ENCODE measurements at regions not wholly inside any gene's neighbourhood (a gene's known extent, or its start where the extent isn't known, plus 50 kb on each side); places are given as distances from the start of the nearest gene placed in this dataset.

DNA sequence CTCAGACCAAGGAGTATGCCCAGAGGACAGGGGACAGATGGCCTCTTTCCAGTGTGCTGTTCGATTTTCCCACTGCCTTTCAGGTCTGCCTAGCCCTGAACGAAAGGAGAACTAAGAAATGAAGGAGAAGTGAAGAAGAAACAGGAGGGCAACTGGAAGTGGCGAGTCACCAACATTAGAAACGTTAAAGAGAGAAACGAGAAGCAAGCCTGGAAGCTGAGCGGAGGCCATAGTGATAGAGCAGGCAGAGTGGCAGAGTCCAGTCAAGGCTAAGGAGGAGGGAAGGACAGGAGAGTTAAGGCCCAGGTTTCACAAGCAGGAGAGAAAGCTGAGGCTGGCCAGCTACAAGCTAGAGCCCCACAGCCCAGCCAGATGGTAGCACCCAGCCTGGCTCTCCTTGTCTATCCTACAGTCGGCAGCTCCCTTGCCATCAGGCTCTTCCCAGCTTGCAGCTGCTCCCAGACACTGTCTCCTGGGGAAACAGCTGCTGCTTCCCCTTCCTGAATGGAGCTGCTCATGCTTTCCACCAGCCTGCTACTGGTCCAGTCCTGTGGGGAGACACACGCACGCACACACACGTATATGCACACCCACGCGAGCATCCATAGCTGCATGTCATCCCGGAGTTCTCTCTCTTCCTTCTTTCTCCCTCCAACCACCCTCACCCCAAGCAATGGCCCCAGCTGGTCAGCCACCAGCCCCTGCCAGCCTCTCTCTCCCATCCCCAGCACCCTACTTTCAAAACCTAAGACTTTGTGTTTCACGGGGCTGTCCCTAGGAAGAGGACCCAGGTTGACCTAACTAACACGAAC lies 139.7 kb upstream of the CCND2 start:
- no peak for DNase-seq

DNA sequence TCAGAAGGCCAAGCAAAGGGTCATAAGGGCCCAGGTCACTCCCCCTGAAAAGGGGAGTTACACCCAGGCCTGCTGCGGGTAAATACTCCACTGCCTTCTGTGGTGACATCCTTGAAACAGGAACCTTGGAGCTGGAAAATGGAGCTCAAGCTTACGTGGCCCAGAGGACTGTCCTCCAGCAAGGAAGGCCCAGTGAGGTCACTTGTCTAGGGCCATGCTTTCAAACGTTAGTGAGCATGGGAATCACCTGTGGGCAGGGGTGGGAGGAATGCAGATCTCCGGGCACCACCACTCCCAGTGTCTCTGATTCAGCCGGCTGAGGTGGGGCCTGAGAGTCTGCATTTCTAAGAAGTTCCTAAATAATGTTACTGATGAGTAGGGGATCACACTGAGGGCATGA lies 140.5 kb upstream of the CCND2 start:
- no peak for DNase-seq

DNA sequence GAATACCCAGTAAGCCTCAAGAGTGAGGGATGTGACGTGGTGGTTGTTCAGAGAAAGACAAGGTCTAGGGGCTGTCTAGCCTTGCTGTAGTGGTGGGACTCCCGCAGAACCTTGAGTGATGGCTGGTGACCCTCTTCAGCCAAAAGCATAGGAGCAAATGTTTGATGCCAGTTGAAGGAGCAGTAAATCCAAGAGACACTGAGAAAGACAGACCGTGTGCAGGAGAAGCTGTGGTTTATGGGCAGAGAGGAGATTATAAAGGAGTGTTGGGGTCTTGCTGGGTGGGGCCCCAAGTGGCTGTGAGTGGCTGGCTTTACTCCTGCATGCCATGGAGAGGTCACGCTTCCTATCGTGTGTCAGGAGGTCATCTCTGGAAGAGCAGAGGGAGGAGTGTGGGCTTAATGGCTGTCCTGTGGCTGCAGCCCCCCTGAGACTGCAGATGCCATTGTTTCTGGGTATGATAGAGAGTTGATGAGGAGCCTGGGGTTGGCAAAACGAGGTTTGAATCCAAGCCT lies 152.0 kb upstream of the CCND2 start:
- no peak for DNase-seq

DNA sequence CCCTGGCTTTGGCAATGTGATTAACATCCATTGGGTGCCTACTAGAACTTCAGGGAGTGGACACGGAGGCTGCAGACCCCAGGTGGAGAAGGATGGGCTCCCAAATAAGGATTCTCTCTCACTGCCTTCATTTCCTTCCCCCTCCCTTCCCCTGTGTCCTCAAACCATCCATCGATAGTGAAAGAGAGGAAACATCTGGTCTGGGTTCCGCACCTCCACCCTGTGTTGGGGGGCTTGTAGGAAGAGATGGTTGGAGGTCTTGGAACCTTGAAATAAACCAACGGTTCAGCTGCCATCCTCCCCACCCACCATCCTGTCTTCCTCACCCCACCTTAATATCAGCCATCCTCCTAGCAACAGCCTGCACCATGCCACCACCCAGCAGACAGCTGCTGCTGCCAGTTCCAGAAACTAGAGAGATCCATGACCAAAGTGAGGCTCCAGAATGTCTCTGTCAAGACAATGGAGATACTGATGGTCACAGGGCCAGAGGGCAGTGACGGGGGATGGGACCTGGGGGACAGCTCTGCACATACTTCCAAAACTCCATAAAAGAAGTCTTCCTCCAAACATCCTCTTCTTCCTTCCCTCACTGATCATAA lies 153.1 kb upstream of the CCND2 start:
- DNase-seq = no peak

DNA sequence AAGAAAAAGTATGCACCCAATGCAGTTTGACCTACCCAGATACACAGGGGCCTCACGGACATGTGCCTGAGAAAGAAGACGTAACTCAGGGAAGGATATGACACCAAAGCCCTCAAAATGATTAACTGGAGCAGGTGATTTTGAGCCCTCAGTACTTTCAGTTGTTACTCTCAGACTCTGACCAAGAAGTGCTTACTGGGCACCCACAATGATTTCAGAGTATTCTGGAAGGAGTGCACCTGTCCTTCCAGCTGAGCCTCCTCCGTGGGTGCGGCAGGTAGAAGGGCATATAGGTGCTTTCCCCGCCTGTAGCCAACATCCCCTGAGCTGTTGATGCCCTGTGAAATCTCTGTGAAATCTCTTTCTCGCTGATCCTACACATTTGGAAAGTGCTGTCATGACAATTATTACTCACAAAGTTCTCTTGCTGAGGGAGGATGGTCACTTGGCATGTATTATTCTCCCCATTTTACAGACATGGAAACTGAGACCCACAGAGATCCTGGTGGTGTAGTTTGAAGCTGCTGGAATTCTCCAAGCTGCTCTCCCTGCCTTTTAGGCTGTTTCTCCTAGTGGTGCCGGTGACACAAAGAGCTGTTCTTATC lies 154.3 kb upstream of the CCND2 start:
- DNase-seq = no peak

DNA sequence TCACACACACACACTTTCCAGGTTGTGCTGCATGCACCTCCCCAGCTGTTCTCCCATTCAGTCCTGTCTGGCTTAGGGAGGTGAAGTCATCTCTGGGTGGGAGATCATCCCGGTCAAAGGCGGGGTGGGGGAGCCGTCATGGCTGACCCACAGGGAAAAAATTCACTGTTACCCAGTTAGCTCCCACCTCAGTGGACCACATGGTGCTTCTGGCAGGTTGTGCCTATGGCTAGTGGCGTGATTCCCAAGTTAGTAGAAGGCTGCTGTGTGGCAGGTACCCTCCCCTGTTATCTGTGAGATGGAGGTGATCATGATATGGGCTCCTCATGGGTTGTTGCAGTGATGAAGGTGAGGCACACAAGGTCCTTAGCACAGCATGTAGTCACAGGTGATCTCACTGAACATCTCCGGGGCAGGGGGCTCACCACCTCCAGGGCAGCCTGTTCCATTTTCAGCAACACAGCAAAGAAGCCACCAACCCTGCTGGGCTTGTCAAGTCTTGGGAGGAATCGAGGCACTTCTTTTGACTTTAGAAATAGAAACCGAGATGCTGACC lies 154.9 kb upstream of the CCND2 start:
- no peak for DNase-seq

DNA sequence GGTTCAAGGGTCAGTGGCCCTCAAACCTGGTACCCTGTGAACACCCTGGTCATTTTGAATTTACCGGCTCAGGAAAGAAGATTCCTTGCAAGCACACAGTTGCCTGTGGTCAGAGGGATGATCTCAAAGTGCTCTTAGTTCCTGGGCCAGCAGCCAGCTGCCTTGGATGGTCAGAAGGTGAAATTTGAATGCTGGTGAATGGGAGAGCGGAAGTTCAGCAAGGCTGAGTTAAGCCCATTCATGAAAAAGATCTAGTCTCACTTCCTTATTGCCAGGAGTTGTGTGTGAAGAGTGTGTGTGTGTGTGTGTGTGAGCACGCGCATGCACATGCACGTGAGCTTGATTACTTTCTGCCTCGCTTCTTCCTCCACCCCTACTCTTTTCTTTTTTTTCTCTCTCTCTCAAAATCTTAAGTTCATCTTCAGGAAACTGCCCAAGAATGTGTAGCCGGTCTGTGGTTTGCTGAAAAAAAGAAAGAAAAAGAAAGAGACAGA lies 155.5 kb upstream of the CCND2 start:
- peak; percentile 58 for DNase-seq

DNA sequence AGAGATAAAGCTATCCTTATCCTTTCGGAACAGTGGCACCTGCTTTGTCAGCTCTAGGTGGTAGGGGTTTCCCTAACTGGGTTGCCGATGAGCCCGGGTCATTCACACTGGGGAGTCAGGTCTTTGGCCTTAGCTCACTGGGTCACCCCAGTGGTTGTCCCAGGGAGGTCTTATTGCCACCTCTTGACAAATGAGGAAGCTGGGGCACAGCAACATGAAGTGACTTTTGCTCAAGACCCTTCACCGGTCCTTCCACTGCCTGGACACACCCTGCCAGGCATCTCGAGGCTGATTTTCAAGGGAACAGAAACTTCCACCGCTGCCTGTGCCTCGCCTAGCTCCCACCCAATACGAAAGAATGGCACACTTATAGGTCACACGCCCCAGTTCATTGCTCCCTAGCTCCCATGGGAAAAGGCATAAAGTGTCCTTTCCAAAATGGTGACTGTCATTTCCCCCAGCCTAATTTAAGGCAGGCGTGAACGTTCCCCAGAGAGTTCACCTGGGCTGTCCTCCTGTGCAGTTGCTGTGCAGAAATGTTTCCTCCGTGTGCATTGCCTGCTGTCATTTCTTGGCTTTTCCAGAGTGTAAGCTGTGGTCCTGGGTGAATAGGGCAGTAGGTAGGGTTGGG lies 156.1 kb upstream of the CCND2 start:
- no peak for DNase-seq

DNA sequence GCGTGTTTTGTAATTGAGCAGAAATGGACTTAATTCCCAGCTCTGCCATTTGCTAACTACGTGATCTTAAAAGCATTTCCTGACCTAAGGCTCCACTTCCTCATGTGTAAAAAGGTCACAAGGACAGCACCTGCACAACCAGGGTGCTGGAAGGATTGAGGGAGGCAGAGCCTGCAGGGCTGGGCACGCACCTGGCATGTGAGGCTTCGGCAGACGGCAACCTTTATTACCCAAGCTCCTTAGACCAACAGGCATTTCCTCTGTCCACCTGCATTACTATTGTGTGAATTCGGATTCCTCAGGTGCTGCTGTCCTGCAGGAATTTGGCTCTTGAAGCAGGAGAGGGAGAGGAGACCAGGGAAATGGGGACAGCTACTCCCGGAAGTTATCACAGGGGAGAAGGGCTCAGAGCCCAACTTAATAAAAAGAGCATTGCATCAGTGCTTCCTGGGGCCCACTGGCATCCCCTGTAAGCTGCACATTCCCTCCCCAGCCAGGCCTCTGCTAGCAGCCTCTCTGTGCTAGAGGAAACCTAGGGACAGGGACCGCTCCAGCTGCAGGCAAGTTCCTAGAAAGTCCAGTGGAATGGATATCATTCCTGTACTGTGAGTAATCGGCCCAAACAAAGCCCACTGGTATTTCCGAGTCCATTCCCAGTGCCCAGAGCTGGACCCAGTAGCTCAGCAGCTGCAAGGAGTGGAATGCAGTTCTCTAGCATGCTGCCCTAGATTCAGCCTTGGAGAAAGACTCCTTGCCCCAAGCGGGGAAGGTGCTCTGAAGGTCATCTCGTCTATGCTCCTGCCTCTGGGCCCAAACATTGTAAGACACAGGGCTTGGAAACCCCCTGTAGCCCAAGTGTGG lies 157.1 kb upstream of the CCND2 start:
- peak; percentile 86 for DNase-seq

DNA sequence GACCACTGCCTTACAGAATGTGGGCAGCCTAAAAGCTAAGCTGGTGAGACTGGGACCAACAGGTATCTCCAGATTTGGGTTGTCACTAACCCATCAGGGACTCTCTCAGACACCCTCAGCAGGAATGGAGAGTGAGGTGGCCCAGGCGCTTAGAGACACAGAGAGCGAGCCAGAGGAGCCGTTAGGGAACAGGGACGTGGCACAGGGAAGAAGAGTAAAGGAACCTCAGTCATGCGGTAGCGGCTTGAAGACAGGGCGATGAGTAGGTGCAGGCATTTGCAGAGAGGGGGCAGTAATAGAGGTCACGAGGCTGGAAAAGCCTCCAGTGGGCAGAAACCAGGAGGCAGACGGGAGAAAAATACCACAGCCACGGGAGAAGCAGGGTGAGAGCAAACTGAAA lies 158.0 kb upstream of the CCND2 start:
- DNase-seq = no peak

DNA sequence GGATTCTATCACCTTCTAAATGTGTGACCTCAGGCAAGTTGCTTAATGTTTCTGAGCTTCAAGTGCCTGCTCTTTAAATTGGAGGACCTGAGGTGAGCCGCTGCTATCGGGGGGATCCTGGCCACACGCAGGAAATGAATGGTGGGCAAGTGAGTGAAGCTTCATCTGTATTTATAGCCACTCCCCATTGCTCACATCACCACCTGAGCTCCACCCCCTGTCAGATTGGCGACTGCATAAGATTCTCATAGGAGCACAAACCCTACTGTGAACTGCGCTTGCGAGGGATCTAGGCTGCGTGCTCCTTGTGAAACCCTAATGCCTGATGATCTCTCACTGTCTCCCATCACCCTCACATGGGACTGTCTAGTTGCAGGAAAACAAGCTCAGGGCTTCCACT lies 158.6 kb upstream of the CCND2 start:
- no peak for DNase-seq

DNA sequence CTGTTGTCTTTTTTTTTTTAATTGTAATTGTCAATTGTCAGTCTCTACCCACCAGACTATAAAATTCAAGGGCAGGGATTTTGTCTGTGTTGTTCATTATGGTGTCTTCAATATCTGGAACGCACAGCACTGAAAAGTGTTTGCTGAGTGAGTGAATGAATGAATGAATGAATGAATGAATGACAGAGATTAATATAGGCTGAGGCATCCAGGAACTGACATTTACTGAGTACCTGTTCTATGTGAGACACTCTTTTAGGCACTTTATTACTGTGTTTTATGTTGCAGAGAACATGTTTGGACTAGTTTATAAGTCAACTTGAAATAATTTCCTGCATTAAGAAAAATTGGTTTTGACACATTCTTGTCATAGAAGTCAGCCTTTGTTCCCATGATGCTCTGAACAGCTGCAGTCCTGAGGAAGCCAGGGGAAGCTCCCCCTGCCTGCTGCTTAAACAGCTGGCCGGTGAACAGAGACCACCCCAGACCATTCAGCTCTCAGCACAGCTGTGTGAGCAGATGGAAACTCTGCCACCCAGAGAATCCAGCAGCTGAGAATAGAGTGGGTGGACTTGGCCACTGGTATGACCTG lies 160.7 kb upstream of the CCND2 start:
- no peak for DNase-seq

DNA sequence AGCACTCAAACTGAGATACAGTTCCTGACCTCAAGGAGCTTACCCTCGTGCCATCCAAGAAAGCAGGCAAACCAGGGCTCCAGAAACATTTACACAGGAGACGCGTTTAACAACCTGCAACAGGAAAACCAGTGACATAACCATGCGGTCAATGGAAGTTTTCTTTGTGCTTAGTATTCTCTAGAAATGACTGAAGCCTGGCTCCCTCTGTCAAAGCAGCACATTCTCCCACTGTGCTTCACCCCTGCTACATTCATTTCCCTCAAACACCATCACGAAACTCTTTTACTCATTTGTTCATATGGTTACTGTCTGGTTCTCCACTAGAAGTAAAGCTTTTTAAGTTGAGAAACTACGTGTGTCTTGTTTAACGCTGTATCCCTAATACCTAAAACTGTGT lies 161.3 kb upstream of the CCND2 start:
- no peak for DNase-seq

DNA sequence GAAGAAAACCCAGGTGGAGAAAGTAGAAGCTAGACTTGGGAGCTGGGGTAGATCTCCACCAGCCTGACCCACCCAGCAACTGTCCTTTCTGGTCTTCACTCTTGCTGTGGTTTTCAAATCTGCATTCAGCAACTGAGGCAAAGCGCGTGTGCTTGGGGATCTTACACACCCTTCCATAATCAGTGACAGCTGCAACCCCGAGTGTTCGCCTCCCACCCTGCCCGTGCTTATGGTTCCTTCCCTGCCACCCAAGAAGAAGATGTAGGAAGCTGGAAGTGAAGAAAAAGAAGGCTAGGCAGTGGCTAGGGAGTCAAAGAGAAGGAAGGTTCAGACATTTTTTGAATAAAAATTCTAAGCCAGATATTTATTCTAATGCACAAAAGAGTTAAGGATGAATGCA lies 162.6 kb upstream of the CCND2 start:
- no peak for DNase-seq

DNA sequence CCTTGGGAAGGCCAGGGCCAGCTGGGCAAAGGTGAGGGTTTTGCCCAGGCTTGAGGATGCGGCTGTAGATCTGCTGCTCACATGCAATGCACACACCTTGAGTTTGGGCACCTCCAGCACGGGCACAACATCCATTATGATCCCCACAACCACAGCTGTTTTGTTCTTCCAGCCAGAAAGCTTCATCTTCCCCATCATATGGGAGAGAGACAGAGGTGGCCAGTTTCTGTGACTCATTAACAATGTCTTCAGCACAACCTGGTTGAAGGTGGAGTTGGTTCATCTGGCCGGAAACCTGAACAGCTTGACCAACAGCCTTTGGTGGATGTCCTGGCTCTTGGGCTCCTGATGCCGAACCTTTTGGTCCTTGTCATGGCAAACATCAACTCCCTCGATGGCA lies 163.7 kb upstream of the CCND2 start:
- DNase-seq = no peak

DNA sequence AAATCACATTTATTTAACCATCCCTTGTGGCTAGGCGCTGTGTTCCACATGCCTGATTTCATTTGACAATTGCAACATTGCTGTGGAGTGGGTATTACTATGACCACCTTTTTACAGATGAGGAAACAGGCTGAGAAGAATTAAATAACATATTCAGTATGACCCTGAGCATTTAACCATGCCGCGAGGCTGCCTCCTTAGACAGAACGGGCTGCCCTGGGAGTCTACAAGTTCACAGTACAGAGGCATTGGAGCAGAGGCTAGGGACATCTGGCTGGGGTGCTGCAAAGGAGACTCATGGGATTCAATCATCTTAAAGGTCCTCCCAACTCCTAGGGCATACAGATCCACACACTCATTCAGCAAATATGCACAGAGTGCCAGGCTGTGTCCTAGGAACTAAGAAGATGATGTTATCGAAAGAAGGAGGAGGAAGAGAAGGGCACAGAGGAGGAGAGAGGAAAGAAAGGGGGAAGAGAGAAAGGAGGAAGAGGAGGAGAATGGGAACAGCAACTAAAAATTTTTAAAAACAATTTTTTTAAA lies 164.7 kb upstream of the CCND2 start:
- DNase-seq = no peak

DNA sequence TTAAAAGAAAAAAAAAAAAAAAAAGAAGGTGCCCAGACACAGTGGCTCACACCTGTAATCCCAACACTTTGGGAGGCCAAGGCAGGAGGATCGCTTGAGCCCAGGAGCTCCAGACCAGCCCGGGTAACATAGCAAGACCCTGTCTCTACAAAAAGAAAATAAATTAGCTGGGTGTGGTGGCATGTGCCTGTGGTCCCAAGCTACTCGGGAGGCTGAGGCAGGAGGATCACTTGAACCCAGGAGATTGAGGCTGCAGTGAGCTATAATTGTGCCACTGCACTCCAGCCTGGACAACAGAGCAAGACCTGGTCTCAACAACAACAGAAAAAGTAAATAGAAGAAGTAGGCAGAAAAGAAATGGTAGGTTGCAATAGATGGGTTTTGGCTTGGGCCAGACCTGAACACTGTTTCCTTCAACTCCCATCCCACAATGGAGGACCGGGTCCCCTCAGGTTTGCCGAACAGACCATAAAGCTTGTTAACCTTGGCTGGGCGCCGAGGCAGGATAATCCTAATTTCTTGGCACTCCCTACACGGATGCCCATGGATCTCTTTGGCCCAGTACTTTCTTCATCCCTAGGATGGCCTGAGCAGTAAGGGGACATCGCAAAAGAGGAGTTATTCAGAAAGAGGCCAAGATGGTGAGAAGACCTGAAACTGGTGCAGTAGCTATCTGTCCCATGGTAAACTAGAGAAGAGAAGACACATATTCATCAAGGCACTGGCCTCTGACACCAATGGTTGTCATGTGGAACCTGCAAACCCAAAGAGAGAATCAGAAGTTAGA lies 165.5 kb upstream of the CCND2 start:
- DNase-seq = no peak

DNA sequence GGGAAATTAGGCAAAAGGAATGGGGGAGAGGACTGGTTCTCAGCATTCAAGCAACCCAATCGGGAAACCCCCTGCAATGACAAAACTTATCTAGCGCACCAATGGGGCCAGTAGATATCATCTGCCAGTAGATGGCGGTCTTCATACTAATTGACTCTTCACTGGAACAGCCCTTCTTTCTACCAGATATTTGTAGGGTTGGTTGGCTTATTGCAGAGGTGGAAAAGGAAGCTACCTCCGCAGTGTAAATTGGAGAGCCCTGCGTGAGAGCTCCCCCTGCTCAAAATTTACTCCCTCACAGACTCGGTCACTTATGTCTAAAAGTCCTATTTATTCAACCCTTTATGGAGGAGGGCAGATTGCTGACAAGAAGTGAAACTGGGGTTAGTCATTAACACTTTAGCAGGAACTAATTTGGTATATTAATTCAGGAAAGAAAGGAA lies 166.1 kb upstream of the CCND2 start:
- peak; percentile 64 for DNase-seq

DNA sequence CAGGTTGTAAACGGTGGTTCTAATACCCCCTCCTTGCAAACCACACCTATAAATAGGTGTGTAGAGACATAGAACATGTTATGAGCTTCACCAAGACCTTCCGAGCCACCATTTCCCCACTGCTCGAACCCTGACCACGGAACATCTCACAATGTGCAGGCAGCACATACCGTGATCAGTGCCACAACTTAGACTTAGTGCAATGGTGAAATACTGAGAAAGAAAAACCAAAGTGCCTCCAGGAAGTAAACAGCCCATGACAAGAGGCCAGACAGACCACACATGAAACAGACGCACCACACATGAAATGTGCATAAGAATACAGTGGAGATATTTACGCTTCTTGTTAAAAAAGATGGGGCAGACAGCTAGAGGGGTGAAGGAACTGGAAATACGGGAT lies 166.9 kb upstream of the CCND2 start:
- DNase-seq = no peak

DNA sequence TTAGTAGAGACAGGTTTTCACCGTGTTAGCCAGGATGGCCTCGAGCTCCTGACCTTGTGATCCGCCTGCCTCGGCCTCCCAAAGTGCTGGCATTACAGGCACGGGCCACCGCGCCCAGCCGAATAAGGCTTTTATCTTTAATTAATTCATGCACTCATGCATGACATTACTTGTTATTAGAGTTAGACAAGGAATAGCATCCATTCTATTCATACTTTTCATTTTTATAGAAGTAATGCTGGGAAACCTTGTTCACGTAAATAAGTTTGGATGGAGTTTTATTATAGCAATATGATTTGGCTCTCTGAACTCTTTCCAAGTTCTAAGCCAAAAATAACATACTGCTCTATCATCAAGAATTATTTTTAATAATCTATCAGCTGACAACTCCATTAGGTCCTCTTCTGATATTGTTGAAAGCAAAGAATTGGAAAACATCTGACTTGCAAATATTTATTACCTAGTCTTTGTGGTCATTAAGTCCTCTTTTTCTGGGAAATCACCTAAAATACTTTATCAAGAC lies 168.8 kb upstream of the CCND2 start:
- DNase-seq = no peak
